COR-L47 (cell line): ENCODE measurements at regions not wholly inside any gene's neighbourhood (a gene's known extent, or its start where the extent isn't known, plus 50 kb on each side); places are given as distances from the start of the nearest gene placed in this dataset.

Source experiments
- DNase-seq: peaks from one replicate; lab custom pipeline; 2025; lab: John Stamatoyannopoulos, UW

DNA sequence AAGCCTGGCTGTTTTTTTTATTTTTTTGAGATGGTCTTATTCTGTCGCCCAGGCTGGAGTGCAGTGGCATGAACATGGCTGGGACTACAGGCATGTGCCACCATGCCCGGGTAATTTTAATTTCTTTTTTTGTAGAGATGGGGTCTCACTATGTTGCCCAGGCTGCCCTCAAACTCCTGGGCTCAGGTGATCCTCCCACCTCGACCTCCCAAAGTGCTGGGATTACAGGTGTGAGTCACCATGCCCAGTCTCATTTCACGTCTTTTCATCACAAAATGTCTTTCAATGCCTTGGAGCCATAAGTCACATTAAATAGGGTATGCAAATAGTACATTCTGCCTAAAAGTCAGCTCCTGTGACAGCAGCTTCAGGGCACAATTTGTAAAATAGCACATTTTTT, 52.8 kb downstream of the SOX2 start:
- no peak for DNase-seq

DNA sequence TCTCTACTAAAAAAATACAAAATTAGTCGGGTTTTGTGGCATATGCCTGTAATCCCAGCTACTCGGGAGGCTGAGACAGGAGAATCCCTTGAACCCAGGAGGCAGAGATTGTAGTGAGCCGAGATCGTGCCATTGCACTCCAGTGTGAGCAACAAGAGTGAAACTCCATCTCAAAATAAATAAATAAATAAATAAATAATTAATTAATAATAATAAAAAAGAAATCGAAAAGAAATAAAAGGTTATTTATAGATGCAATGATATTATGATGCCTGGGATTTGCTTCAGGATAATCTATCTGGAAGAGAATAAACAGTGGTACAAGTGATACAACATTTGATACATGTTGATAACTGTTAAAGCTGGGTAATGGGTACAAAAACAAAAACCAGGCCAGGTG, 58.6 kb downstream of the SOX2 start:
- no peak for DNase-seq

DNA sequence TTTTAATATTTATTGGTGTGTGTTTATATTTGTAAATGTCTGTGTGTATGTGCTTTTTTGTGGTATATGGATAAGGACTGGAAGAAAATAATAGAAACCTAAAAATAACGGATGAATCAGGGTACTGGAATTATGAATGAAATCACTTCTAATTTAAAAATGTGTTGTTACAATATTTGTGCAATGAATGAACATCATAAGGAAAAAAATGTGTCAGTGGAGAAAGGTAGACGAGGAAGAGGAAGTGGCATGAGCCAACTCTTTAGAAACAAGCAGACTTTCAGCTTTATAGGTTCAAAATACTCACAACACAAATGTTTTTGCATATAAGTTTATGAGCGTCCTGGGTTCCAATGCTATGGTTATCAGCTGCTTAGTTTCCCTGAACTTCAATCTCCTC, 59.4 kb downstream of the SOX2 start:
- no peak for DNase-seq

DNA sequence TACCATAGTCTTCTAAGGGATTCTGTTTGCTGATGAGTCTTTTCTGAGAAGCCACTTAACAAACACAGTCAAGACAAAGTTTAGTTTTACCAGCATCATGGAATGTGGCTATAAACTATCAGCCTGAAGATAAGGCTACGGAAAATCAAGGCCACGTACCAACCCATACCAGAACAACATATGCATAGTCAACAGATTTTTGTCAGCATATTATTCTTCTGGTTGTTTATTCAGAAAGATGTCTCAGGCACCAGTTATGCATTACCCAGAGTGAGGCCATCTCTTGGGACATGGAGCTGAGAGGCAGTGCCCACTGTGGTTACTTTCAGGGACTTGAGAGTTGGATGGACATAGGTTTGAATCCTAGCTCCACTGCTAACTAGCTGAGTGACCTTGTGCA, 60.4 kb downstream of the SOX2 start:
- DNase-seq = no peak

DNA sequence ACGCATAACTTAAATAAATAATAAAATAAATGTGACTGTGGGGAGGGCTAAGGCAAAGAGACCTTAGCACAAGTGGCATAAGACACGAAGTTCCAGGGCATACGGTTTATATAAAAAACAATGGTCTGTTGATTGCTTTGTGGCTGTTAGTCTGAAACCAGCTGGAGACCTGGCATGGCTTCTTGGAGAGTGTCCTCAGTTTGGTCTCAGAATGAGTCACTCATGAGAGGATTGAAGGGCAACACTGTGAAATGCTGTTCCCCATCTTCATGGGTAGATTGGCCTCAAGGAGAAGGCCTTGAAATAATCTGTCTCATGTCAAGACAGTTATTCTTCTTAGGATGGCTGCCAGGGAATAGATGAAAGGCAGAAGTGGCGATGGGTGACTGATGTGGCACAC, 62.2 kb downstream of the SOX2 start:
- no peak for DNase-seq

DNA sequence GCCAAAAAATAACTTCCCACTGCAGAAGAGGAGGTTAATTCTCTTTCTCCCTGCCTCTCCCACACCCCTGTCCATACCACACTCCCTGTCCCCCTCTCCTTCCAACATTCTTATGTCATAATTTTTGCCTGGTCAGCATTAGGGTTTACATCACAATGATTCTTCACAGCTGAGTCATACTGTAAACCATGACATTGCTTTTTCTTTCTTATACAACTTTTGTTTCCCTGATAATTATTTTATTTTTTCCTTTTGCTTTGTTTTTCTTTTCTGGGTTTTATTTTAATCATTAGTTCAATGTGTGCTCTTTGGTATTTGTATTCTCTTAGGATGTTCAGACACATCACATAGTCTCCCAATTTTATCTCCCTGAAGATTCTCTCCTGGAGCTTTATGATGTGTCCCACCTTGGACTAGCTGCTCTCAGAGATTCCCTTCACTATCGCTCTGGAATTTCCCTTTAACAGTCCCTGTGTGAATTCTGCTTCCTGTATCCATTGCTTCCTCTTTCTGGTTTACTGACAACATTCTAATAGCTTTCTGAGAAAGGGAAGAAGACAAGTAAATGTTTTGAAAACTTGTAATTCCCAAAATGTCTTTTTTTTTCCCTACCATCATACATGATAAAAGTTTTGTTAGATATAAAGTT, 70.7 kb downstream of the SOX2 start:
- DNase-seq = no peak

DNA sequence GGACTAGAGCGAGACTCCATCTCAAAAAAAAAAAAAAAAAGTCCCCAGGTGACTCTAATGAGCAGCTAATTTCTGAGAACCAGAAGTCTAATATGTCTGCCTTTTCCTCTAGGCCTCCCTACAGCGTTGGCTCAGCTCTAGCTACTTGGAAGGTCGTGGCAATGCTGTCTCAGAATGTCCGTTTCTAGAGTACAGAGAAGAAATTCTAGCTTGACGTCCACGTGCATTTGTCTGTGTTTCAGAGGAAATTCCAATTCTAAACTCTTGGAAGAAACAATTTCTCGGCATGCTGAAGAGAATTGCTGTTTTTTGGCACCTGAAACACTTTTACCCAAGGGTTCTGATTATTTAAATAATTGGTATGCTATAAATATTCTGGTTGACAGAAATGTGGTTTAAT, 78.8 kb downstream of the SOX2 start:
- no peak for DNase-seq

DNA sequence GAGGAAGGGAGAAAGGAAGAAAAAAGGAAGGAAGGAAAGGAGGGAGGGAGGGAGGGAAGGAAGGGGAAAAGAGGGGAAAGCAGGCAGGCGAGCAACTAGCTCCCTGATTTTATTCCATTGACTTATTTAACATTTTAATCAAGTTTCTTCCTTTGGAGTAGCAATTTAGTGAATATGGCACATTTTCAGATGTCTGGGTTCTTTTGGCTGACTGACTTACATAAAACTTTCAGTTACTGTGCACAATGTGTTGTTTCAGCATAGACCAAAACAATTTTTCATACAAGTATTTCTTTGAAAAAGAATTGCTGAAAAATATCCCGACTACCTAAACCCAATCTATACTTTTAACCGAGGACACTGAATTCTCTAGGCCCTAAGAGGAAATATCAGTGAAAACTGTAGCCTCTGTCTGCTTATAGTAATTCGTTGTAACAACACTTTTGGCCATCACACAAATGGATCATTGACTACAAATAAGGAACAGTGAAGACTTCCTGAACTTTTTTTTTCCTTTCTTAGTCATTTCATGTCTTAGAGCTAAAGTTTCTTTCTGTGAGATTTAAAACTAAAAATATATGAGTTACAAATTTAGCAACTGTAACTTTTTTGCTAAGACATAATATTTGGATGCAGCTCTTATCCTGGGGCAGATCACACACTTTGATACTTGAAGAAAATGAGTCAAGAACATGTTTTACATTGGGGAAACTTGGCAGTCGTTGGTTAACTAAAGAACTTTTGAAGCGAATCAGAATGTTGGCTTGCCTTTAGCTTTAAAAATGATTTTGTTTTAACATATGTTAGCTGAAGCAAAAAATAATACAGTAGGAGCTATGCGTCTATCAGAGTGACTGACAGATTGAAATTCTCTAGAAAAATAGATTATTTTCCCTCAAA, 79.6 kb downstream of the SOX2 start:
- no peak for DNase-seq

DNA sequence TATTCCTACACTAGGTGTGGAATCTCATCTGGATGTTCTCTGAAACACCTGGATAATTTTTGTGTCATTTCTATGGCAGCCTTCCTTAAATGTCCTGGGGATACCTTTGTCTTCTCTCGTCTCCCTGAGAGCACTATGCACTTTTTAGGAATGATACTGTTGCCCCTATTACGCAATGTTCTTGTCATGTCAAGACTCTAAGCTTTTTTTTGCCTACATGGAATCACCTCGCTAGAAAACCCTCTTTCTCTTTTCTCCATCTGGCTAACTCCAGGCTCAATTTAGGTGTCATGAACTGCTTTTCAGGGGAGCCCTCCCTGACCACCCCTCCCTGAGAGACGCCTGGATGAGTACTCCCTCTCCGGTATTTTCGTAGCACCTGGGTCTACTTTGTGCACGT, 81.3 kb downstream of the SOX2 start:
- DNase-seq = no peak

DNA sequence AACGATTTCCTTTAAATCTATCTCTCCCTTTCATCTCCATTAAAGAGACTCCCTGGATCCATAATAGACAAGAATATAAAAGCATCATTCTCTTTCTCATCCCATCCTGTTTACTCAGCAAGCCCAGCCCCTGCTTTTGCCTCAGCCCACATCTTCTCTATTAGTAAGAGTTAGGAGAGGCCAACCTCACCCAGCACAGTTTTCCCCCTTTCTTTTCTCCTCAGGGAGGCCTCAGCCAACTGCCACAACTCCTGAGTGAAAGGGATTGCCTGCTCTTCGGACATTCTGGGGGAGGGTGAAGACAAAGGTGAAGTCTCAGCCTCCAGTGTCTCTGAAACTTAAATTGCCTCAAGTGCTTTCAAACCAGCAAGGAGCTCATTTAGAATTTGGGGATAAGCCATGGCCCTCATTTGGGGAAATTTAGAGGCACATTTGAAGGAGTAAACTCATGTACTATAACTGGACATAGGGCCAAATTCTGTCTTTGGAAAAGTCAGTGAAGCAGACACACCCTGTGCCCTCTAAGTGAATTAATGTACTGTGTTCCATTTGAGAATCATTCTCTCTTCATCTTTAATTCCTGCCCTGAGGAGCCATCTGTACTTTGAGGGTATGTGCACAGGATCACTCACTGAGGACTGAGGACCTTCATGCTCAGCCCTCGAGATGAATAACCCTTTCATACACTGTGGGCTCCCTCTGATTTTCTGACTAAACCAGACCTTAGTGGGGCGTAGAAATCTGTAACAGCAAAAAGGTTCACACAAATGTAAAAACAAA, 82.5 kb downstream of the SOX2 start:
- no peak for DNase-seq

DNA sequence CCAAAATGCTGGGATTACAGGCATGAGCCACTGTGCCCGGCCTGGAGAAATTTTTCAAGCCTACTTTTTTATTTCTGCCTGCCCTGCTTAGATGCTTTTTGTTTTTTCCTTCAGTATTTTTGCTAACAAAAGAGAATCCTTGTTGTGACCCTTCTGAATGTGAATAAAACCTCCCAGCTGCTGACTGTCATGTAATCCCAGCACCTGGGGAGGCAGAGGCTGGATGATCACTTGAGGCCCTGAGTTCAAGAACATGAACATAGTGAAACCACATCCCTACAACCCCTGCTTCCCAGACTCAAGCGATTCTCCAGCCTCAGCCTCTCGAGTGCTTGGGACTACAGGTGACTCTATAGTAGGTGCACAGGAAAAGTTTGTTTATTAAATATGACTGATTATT, 84.9 kb downstream of the SOX2 start:
- DNase-seq = no peak

DNA sequence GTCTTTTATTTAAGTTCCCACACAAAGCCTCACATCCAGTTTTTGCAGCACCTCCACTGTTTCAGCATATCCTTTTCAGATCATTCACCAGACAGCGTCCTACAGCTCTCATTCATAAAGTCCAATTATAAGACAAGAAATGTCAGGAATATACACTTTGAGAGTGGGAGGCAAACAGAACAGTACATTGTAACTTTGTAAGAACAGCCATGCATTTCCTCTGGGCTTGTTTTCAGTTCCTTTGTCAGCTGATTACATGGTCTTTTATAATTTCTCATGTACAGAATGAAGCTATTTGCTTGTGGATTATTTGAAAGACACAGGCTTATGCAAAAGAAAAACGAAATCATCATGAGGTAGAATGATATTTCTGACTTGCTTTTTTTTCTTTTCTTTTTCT, 85.7 kb downstream of the SOX2 start:
- no peak for DNase-seq

DNA sequence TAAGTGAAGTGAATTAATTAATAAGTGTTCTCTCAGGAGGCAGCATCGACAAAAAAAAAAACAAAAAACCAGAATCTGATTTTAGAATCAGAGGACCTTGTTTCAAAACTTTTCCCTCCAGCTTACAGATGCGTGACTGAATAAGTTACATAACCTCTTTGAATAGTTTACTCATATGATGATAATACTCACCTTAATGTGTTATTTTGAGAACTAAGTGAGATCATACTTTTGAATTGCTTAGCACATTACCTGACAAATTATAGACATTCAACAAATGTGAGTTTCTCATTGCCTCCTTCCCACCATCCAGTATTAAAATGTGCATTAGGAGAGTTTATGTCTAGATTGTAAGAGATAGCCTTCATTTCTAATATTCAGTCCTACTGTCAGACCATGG, 94.0 kb downstream of the SOX2 start:
- no peak for DNase-seq

DNA sequence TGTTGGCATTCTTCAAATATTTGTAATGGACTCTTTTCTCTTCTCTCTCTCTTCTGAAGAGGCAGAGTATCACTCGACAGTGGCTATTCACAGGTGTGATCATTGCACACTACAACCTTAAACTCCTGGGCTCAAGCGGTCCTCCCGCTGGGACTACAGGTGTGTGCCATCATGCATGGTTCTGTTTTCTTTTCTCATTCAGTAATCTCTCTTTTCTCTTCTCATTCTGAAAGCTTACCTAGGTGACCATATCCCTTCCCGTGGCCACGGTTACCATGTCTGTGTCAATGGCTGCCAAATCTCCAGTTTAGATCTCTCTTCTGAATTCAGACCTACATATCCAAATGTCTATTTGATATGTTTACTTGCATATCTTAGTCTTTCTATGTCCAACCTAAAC, 96.3 kb downstream of the SOX2 start:
- no peak for DNase-seq

DNA sequence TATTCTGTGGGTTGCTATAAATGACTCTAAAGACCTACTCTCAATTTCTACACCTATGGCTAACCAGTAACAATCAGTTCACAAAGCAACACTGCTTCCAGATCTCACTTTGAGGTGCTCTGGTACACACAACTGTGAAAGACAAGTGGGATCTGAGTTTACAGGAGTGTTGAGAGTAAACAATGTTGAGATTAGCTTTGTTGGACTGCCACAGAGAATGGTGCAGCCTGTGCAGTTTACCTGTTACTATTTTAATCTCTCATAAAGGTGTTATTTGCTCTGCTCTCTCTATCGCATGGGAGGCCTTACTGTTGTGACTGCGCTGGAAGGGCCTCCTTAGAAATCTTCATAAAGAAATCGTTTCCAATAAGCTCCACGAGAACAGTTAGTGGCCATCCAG, 112.0 kb downstream of the SOX2 start:
- DNase-seq = no peak

DNA sequence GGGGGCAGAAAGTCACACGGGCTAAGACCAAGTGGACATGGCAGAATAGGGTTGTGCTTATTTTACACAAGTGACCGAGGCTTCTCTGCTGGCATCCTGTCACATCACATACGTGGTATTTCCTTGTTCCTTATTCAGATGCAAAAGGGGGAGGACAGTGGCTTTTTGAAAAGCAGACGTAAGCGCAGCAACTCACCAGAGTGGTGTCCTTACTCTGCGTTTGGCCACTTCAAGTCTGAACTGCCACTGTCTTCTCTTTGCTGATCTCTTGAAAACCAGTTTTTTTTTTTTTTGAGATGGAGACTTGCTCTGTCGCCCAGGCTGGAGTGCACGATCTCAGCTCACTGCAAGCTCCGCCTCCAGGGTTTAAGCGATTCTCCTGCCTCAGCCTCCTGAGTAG, 113.2 kb downstream of the SOX2 start:
- no peak for DNase-seq

DNA sequence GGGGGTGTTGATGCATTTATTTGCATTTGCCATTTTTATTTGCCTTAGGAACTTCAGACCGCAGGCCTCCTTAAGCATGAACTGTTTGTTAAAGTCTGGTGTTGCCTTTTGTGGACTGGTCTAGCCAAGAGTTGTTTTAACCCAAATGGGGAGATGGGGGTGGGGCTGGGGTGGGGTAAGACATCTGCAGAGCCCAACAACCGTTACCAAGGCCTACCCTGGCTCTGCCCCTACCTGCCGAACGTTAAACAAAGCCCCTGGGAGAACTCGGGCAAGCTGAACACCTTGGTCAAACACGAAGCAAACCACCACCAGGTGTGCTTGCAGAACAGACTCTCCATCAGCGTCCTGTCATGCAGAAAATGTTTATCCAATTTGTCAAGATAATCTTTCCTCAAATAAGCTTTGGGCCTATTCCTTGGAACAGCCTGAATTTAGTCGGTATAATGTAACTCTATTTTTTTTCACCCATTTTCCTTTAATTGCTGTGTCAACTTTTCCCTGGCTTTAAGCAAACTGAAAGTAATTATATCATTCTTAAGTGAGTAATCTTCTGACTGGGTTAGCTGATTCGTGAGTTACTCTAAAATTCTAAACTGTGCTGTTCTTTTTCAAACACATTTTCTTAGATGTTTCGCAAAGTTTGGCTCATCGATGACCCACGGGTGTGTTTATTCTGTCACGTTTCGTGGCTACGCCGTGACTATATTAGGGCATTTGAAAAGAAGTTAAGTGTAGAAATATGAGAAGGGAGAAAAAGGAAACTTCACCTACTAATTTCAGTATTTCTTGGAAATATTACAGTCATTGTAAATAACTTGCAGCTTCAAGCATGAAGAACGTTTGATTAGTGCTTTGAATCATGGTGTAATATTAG, 127.6 kb downstream of the SOX2 start:
- peak; percentile 96 for DNase-seq

DNA sequence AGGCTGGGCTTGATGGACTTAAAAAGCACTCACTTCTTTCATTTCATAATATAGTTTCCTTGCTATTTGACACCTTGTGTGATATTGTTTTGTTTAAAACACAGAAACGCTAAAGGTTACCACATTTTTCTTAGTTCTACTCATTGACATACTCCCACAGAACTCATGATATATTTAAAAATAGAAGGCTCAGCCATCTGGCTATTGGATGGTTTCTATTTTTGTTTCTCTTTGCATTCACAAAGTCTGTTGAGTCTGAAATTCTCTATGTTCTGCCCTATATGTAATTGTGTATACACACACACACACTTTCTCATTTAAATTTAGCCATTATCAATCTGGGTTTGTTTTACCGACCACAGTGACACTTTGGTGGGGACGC, 128.2 kb downstream of the SOX2 start:
- DNase-seq = no peak

DNA sequence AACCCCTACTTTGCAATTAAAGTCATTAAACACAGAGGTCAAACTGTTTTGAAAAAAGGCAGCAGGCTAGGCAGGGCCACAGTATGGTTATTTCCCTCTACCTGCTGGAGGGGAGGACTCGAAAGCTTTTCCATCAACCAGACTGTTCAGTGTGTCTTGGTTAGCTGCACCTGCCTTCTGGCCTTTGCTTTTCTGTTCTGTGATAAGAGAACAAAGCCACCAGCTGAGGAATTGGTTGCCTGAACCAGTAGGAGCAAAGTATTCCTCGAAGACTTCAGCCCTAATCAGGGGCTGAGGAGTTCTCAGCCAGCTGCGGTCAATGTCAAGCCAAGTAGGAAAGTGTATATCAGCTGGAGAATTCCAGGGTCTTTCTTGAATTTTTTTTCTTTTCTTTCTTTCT, 132.5 kb downstream of the SOX2 start:
- DNase-seq = peak; percentile 27

DNA sequence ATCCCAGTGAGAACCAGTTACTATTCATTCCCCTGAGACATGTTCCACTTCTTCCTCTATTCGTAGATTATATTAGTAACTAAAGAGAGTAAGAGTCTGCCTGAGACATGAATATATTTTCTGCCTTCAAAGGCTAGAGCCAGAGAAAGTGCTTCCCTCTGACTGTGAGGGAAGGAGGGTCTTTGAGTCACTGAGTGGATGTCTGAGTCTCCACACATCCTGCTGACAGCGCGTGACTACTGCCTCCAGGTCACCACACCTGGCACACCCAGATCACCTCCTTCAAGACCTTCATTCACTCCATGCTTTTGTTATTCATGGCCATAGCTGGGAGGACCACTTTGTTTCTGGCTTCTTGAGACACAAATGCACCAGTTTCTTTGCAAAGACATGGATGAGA, 135.6 kb downstream of the SOX2 start:
- DNase-seq = no peak

DNA sequence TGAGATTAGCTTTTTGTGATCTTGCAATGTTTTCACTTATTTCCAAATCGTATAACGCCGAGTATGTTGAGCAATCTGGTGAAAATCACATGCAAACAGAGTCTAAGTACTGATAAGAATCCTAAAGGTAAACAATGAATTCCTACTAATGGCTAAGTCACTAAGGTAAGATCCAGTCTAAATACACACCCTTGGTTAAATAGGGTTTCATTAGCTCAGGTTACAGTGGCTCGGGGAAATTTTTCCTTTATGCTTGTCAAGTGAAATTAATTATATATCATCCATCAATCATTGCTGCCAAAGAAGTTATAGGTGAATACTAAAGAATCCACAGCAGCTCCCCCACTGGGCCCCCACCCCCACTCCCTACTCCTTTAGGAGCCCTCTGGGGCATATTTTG, 139.3 kb downstream of the SOX2 start:
- DNase-seq = no peak

DNA sequence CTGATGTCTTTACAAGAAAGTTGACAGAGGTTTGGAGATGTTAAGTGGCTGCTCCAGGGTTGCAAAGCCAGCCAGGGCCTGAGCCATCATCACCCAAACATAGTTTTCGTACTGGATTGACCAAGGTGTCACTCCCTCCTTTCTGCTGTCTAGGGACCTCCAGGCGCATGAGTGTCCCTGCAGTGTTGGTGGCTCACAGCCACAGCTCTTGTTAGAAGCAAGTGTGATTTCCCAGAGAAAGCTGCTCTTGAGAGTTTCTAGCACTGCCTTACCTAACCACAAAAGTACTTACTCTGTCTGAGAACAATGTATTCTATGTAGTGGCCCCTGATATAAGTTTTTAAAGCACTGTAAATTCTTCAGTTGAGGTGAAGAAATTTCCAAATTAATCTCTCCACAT, 144.1 kb downstream of the SOX2 start:
- DNase-seq = no peak
